Activated naive CD8-positive, alpha-beta T cell treated with anti-CD3 and anti-CD28 coated beads, Interleukin-2, amount 10 ng/mL, durations not matched to agents 7 days and 5 days (primary cell): ENCODE measurements at regions not wholly inside any gene's neighbourhood (a gene's known extent, or its start where the extent isn't known, plus 50 kb on each side); places are given as distances from the start of the nearest gene placed in this dataset.
A peak's percentile ranks its signal among the peaks of the same experiment; 100 is the strongest.
"Not testable (repeated sequence)": the region's sequence is repeated elsewhere in the genome, so short reads cannot be mapped to it uniquely, and the experiment has no call there.

Experiments
- ATAC-seq: fragments of 150-1000 bp; cut with Tn5 transposase; one replicate; pipeline ENCODE4 v1.10.0; 2021; ENCODE audit warnings: low read depth, moderate library complexity
- POLR2A ChIA-PET: fragments of 350-600 bp; sonication (Branson Sonifier 250); formaldehyde crosslinking; loops from one replicate; lab custom pipeline; 2021; ENCODE audit warnings: antibody characterized with exemption; lab: Charles Lee
- DNase-seq: peaks from one replicate; pipeline ENCODE4 v3.0.0; 2021
- H3K27ac Mint-ChIP-seq: one replicate; pipeline ENCODE4 v1.8.0; 2022; ENCODE audit warnings: mild to moderate bottlenecking, mixed read lengths
- H3K27me3 Mint-ChIP-seq: one replicate; pipeline ENCODE4 v1.8.0; 2022; ENCODE audit warnings: mild to moderate bottlenecking, moderate library complexity, mixed read lengths
- H3K36me3 Mint-ChIP-seq: one replicate; pipeline ENCODE4 v1.8.0; 2021; ENCODE audit warnings: mild to moderate bottlenecking, mixed read lengths
- H3K4me1 Mint-ChIP-seq: one replicate; pipeline ENCODE4 v1.8.0; 2021; ENCODE audit warnings: mixed read lengths
- H3K4me3 Mint-ChIP-seq: one replicate; pipeline ENCODE4 v1.8.0; 2022; ENCODE audit warnings: mild to moderate bottlenecking, moderate library complexity, mixed read lengths
- H3K9me3 Mint-ChIP-seq: one replicate; pipeline ENCODE4 v1.8.0; 2021; ENCODE audit warnings: mixed read lengths

DNA sequence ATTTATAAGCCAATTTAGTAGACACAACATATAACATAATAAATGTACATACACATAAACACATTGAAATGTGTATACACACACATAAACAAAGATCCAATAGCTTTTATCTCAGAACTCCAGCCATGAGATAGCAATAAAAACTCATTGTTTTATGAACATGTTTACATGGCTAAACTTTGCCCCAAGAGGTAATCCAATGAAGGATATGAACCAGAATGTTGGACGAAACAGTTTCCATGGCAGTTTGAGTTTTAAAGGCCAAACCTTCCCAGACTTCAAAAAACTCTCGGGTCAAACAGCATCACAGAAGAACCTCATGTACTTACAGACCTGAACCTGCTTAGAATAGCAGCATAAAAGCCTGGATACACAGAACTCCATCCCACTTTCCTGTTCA is 97.2 kb upstream of the WDR75 start:
- Mint-ChIP-seq H3K36me3 (peaks cover 17% of the 10 kb centered on the region), H3K27ac (no peak overlapping the region), H3K27me3 (no peaks in the 10 kb centered on the region), H3K4me3 (no peak overlapping the region), H3K9me3 (peaks cover 12% of the 10 kb centered on the region), H3K4me1 (peaks cover 13% of the 10 kb centered on the region)
- no peak for DNase-seq
- POLR2A ChIA-PET: no interaction called here
- ATAC-seq: no peak

GRCh38 chr2:189347540-189347939 is 93.7 kb upstream of the WDR75 start:
- no peak for DNase-seq
- H3K36me3 Mint-ChIP-seq: peaks cover 13% of the 10 kb centered on the region
- peak; percentile 56 for ATAC-seq
- peaks cover 13% of the 10 kb centered on the region for H3K4me1 Mint-ChIP-seq
- H3K27me3 Mint-ChIP-seq: no peaks in the 10 kb centered on the region
- no peak overlapping the region for H3K27ac Mint-ChIP-seq
- H3K4me3 Mint-ChIP-seq: peak overlapping the region; percentile 23
- POLR2A ChIA-PET: no interaction called here
- peaks cover 12% of the 10 kb centered on the region for H3K9me3 Mint-ChIP-seq

DNA sequence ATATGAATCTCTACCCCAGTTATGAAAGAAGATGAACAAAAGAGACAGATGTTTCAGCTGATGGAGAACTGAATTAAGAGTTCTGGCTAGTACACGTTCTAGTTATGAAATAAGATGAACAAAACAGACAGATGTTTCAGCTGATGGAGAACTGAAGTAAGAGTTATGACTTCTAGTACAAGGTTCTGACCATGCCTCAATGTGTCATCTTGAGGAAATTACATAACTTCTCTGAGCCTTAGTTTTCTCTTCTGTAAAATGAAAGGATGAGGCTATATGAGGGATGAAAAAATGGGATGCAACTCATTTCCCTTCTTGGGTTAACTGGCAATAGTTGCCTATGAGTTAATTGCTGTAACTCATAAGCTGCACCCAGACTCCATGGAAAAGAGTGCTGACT is 92.9 kb upstream of the WDR75 start:
- peaks cover 13% of the 10 kb centered on the region for H3K4me1 Mint-ChIP-seq
- peaks cover 13% of the 10 kb centered on the region for H3K36me3 Mint-ChIP-seq
- no peaks in the 10 kb centered on the region for H3K27me3 Mint-ChIP-seq
- DNase-seq (no peak), ATAC-seq (no peak)
- POLR2A ChIA-PET: no interaction called here
- no peak overlapping the region for H3K27ac Mint-ChIP-seq
- peaks cover 13% of the 10 kb centered on the region for H3K9me3 Mint-ChIP-seq
- H3K4me3 Mint-ChIP-seq: no peak overlapping the region

GRCh38 chr2:189350540-189351209 is 90.6 kb upstream of the WDR75 start:
- Mint-ChIP-seq H3K4me3 (no peak overlapping the region), H3K27ac (no peak overlapping the region), H3K36me3 (peaks cover 10% of the 10 kb centered on the region), H3K27me3 (no peaks in the 10 kb centered on the region), H3K4me1 (peaks cover 13% of the 10 kb centered on the region), H3K9me3 (peaks cover 8% of the 10 kb centered on the region)
- DNase-seq (no peak), ATAC-seq (no peak)
- POLR2A ChIA-PET: no interaction called here

DNA sequence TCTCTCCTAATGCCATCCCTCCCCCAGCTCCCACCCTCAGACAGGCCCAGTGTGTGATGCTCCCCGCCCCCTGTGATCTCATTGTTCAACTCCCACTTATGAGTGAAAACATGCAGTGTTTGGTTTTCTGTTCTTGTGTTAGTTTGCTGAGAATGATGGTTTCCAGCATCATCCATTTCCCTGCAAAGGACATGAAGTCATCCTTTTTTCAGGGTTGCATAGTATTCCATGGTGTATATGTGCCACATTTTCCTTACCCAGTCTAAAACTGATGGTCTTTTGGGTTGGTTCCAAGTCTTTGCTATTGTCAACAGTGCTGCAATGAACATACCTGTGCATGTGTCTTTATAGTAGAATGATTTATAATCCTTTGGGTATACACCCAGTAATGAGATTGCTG is 89.3 kb upstream of the WDR75 start:
- H3K9me3 Mint-ChIP-seq, H3K27me3 Mint-ChIP-seq, DNase-seq, ATAC-seq, H3K27ac Mint-ChIP-seq, H3K36me3 Mint-ChIP-seq, H3K4me1 Mint-ChIP-seq, POLR2A ChIA-PET, H3K4me3 Mint-ChIP-seq: not testable (repeated sequence)

DNA sequence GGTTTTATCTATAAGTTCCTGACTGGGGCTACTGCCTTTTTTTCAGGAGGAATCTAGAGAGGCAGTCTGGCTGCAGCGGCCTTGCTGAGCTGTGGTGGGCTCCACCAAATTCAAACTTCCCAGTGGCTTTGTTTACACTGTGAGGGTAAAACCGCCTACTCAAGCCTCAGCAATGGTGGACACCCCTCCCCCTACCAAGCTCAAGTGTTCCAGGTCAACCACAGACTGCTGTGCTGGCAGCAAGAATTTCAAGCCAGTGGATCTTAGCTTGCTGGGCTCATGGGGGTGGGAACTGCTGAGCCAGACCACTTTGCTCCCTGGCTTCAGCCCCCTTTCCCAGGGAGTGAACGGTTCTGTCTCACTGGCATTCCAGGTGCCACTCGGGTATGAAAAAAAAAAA is 83.9 kb upstream of the WDR75 start:
- H3K4me1 Mint-ChIP-seq, ATAC-seq, POLR2A ChIA-PET, DNase-seq, H3K9me3 Mint-ChIP-seq, H3K27me3 Mint-ChIP-seq, H3K4me3 Mint-ChIP-seq, H3K27ac Mint-ChIP-seq, H3K36me3 Mint-ChIP-seq: not testable (repeated sequence)

- Mint-ChIP-seq H3K27ac (no peak overlapping the region), H3K9me3 (no peaks in the 10 kb centered on the region), H3K27me3 (no peaks in the 10 kb centered on the region), H3K36me3 (no peaks in the 10 kb centered on the region), H3K4me1 (no peaks in the 10 kb centered on the region), H3K4me3 (no peak overlapping the region)
- POLR2A ChIA-PET: no interaction called here
- ATAC-seq: no peak
- no peak for DNase-seq
Observed at GRCh38 chr2:189360861-189361260, 80.4 kb upstream of the WDR75 start.

DNA sequence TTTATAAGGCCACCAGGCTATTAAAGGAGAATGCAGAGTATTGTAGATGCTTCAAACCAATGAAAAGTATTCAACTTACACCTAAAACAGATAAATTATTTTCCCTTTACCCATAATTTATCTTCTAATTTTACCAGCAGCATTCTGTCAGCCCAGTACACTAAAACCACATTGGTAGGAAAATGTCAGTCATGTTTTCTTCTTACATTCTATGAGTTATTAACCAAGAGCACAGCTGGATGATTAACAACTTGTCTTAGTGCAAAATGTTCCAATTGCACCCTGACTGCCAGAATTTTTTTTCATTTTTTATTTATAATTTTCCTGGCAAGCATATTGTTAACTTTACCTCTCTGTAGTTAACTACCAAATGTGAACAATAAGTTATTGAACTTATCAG is 79.0 kb upstream of the WDR75 start:
- H3K9me3 Mint-ChIP-seq: no peaks in the 10 kb centered on the region
- ATAC-seq: no peak
- no peak overlapping the region for H3K4me3 Mint-ChIP-seq
- H3K27ac Mint-ChIP-seq: no peak overlapping the region
- POLR2A ChIA-PET: no interaction called here
- no peaks in the 10 kb centered on the region for H3K36me3 Mint-ChIP-seq
- H3K4me1 Mint-ChIP-seq: no peaks in the 10 kb centered on the region
- no peaks in the 10 kb centered on the region for H3K27me3 Mint-ChIP-seq
- no peak for DNase-seq

GRCh38 chr2:189363559-189363958 is 77.7 kb upstream of the WDR75 start:
- H3K4me1 Mint-ChIP-seq: no peaks in the 10 kb centered on the region
- POLR2A ChIA-PET: no interaction called here
- no peaks in the 10 kb centered on the region for H3K27me3 Mint-ChIP-seq
- no peak for ATAC-seq
- no peak overlapping the region for H3K4me3 Mint-ChIP-seq
- no peaks in the 10 kb centered on the region for H3K9me3 Mint-ChIP-seq
- no peak for DNase-seq
- no peaks in the 10 kb centered on the region for H3K36me3 Mint-ChIP-seq
- H3K27ac Mint-ChIP-seq: no peak overlapping the region

DNA sequence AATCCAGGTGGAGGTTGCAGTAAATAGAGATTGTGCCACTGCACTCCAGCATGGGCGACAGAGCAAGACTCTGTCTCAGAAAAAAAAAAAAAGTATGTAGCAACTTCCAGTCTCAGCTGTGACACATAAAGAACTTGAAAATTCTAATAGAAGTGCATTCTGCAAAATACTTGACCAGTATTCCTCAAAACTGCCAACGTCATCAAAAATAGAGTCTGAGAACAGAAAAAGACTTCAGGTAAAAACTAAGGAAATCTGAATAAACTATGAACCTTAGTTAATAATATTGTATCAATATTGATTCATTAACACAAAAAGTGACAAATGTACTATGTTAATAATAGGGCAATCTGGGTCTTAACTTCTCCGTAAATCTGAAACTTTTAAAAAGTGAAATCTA is 76.7 kb upstream of the WDR75 start:
- no peaks in the 10 kb centered on the region for H3K27me3 Mint-ChIP-seq
- H3K4me3 Mint-ChIP-seq: no peak overlapping the region
- no peaks in the 10 kb centered on the region for H3K9me3 Mint-ChIP-seq
- ATAC-seq (no peak), DNase-seq (no peak)
- no peak overlapping the region for H3K27ac Mint-ChIP-seq
- POLR2A ChIA-PET: no interaction called here
- no peaks in the 10 kb centered on the region for H3K36me3 Mint-ChIP-seq
- no peaks in the 10 kb centered on the region for H3K4me1 Mint-ChIP-seq

DNA sequence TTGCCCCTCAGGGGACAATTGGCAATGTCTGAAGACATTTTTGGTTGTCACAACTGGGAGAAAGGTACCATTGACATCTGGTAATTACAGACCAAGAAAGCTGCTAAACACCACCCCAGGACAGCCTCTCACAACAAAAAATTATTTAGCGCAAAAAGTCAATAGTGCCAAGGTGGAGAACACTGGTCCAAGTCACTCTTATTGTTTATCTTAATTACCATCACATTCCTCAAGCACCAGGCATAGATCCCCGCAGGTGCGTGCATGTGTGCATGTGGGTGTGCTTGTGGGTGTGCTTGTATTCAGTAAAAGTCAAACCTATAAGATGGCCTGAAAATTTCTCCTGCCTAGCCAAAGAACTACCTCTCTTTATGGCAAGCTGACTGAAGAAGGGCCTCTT is 74.9 kb upstream of the WDR75 start:
- Mint-ChIP-seq H3K9me3 (no peaks in the 10 kb centered on the region), H3K27me3 (no peaks in the 10 kb centered on the region), H3K27ac (no peak overlapping the region), H3K36me3 (no peaks in the 10 kb centered on the region), H3K4me3 (no peak overlapping the region), H3K4me1 (no peaks in the 10 kb centered on the region)
- DNase-seq (no peak), ATAC-seq (no peak)
- POLR2A ChIA-PET: no interaction called here

DNA sequence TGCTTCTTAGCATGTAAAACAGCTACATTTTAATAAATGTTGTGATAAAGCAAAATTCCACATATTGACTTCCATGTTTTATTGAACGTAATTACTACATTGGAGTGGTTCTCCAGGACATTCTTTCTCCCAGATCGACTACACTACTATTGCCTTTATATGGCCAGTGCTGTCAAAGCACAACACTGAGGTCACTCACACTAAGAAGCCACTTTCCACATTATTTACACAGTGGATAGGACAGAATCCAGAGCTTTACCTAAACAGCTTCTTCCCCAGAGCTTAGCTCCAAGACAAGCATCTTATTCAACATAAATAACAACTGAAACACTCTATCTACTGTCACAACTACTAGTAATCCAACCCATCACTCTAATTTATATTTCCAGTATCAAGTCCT is 73.9 kb upstream of the WDR75 start:
- Mint-ChIP-seq H3K27me3 (no peaks in the 10 kb centered on the region), H3K27ac (no peak overlapping the region)
- POLR2A ChIA-PET: no interaction called here

GRCh38 chr2:189369566-189369965 is 71.7 kb upstream of the WDR75 start:
- H3K27ac Mint-ChIP-seq: no peak overlapping the region
- no peaks in the 10 kb centered on the region for H3K27me3 Mint-ChIP-seq
- H3K36me3 Mint-ChIP-seq: no peaks in the 10 kb centered on the region
- ATAC-seq: no peak
- POLR2A ChIA-PET: no interaction called here
- no peak for DNase-seq
- H3K4me1 Mint-ChIP-seq: peaks cover 4% of the 10 kb centered on the region
- no peaks in the 10 kb centered on the region for H3K9me3 Mint-ChIP-seq
- no peak overlapping the region for H3K4me3 Mint-ChIP-seq

More for the DNA sequence above, 73.9 kb upstream of the WDR75 start:
- Mint-ChIP-seq H3K4me1 (no peaks in the 10 kb centered on the region), H3K4me3 (no peak overlapping the region), H3K36me3 (no peaks in the 10 kb centered on the region), H3K9me3 (no peaks in the 10 kb centered on the region)
- ATAC-seq (no peak), DNase-seq (no peak)

GRCh38 chr2:189370719-189371118 is 70.6 kb upstream of the WDR75 start:
- Mint-ChIP-seq H3K27ac (no peak overlapping the region), H3K36me3 (no peaks in the 10 kb centered on the region), H3K9me3 (no peaks in the 10 kb centered on the region), H3K4me3 (no peak overlapping the region), H3K4me1 (peaks cover 4% of the 10 kb centered on the region), H3K27me3 (no peaks in the 10 kb centered on the region)
- DNase-seq (no peak), ATAC-seq (no peak)
- POLR2A ChIA-PET: no interaction called here
